ENCODE measurements at regions not wholly inside any gene's neighbourhood (a gene's known extent, or its start where the extent isn't known, plus 50 kb on each side); places are given as distances from the start of the nearest gene placed in this dataset.

GRCh38 chr3:174460831-174461230, 398.3 kb upstream of the NAALADL2 start:
- TF ChIP-seq POLR2AphosphoS5 (IDR thresholded peaks at IDR 0.05) (no peak), POLR2A (IDR thresholded peaks at IDR 0.05) (no peak), CTCF (IDR thresholded peaks at IDR 0.05) (no peak)

Data from gastroesophageal sphincter (tissue), 3 donors.